CD4-positive, alpha-beta T cell treated with Interleukin-6 at 100 ng/mL for 8 hours (primary cell): ENCODE measurements at regions not wholly inside any gene's neighbourhood (a gene's known extent, or its start where the extent isn't known, plus 50 kb on each side); places are given as distances from the start of the nearest gene placed in this dataset.

Experiments
- DNase-seq: peaks from one replicate; pipeline ENCODE4 v3.0.0-alpha.2; 2020; ENCODE audit warnings: mixed read lengths, low spot score

DNA sequence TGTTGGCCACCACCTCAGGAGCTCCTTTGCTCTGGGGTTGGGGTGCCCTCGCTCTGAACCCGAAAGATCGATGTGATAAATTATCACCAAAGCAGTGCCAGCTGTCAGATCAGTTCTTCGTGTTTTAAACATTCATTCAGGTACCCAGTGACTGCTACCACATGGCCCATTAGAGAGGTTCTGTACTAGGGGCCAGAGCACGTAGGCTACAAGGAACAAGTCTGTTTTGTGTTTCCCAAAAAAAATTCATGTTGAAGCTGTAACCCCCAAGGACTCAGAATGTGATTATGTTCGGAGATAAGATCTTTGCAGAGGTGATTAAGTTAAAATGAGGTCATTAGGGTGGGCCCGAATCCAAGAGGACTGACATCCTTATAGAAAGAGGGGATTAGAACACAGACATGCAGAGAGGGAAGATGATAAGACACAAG is 526.9 kb downstream of the NPHP4 start:
- no peak for DNase-seq

DNA sequence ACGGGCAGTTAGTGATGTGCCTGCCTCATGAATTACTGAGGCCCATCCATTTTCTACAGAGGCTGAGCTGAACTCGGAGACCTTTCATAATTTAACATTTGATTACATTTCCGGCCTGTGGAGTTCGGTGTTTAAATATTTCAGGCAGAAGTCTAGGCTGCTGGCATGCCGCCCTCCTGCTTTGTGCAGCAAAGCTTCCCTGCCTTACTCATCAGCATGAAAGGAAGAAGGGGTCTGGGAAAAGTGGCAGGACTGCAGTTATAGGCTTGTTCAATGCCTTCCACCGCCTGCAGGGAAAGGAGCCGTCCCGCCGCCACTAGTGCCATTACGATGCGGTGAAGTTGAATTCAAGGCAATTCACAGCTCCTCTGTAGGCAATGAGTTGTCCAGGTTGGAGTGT is 527.9 kb downstream of the NPHP4 start:
- DNase-seq, result no peak

DNA sequence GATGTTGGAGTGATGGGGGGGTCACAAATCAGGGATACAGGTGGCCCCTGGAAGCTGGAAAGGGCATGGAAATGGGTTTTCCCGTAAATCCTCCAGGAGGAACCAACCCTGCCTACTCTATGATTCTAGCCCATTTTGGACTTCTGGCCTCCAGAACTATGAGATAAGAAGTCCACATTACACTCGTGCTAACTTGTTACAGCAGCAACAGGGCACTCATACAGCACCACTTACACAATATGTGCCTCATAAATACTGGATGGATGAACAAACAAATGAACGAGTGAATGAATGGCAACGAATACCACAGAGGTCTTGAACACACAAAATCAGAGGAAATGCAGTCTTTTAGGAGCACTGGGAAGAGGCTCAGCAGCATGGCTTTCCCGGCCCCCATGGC is 531.3 kb downstream of the NPHP4 start:
- DNase-seq, result no peak

DNA sequence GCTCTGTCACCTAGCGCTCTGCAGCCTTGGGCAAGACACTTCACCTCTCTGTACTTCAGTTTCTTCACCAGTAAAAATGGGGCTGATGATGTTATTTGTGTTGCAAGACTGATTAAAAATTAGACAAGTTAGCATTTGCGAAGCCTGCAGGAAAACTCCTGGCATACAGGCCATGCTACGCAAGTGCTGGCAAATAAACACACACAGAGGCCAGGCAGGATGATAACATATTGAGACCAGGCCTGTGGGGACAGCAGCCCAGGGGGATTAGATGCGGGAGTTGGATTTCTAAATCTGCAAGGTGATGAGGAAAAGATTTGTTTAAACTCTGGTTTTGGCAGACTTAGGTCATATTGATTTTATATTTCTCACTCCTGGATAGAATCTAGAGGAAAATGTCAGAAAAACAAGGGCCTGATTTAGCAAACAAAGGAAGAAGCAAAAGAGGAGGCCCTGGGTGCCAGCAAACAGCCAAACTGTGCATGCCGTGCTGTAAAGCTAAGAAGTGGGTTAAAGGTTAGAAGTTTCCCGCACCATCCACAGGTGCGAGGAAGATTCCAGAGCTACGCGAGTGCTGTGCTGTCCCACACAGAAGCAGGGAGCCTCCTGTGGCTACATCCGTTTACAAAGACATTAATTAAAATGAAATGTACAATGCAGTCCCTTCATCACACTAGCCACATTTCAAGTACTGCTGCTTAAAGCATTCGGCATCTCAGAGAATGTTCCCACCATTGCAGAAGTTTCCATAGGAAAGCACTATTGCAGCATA is 532.2 kb downstream of the NPHP4 start:
- DNase-seq, result no peak

DNA sequence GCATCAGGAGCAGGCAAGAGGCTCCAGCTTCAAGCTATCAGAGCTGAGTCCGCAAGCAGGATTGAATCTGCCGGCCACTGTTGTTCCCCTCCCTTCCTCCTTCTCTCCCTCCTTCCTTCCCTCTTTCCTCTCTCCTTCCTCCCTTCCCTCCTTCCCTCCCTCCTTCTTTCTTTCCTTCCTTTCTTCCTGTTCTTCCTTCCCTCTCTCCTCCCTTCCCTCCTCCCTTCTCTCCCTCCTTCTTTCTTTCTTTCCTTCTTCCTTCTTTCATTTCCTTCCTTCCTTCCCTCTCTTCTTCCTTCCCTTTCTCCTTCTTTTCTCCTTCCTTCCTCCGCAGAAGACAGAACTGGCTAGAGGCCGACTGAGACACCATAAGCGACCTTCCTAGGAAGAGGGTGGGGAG is 534.0 kb downstream of the NPHP4 start:
- DNase-seq, result no peak

DNA sequence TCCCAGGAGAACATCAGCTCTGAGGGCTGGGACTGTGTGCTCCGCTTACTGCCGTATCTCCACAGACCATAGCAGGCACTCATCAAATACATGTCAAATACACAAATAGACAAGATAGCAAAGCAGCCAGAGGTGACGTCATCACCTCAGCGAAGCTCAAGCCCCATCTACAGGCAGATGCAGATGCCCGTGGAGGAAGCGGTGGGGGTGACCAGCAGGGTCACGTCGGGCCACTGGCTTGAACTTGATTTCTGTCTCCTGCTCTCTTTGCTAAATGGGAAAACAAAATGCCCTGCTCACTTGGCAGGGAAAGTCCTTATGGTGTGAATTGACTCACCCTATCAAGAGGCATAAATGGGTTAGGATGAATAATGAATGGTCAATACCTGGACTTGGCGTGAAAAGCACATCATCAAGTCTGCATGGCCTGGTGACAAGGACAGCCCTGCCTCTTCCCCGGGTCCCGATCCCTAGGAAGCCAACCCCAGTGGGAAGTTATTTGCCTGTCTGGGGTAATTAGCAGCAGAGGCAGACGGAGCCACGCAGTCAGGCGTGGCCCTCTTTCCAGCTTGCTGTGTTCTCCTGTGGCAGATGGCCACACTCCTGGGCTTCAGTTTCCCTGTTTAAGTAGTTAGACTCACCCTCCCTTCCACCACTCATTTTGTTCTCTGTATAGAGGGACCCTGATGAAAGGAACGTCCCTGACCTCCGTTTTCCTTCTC is 536.0 kb downstream of the NPHP4 start:
- DNase-seq, result no peak

DNA sequence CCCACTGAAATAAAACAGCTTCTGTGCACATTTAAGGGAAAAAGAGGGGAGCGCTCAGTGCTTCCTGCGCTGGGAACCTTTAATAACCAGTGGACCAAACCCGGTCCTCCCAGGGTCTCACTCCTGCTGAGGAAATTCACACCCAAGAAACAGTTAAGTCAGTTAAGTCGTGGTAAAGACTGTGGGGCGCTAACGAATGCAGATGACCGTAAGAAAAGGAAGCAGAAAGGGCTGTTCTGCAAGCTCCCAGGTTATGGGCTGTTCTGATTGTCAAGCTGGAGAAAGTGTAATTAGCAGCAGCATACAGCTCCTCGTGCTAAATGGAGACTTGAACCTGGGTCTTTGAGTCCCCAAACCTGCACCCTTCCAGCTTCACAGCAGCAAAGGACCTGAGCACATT is 536.6 kb downstream of the NPHP4 start:
- no peak for DNase-seq

DNA sequence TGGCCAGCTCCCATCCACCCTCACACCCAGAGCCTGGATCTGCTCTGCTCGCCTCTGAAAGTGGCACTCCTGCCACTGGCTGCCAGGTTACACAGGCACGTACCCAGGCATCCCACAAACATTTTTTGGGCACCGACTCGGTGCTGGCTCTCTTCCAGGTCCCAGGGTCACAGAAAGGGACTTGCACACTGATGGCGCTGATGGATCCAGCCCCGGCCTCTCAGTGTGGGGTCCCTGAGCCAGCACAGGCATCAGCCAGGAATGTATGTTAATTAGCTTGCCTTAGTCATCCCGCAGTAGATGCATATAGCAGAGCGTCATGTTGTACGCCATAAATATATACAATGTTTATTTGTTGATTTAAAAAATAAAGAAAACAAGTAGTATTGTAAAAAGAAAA is 537.2 kb downstream of the NPHP4 start:
- no peak for DNase-seq

DNA sequence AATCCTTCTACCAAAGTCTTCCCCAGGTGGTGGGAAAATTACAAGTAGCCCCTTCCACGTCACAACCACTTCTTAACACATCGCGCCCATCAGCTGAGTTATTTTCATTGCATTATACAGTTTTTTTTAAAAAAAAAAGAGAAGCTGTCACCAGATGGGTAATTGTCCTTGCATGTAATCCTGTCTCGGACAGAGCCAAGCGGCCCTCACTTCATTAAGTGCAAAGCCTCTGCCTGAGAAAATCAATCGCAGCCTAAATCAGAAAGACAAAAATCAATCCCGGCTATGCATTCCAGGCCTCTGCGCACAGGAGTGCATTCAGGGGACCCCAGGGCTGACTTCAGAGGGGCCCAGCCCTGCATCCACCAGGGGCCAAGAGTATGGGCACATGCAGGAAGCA is 538.9 kb downstream of the NPHP4 start:
- DNase-seq, result no peak

DNA sequence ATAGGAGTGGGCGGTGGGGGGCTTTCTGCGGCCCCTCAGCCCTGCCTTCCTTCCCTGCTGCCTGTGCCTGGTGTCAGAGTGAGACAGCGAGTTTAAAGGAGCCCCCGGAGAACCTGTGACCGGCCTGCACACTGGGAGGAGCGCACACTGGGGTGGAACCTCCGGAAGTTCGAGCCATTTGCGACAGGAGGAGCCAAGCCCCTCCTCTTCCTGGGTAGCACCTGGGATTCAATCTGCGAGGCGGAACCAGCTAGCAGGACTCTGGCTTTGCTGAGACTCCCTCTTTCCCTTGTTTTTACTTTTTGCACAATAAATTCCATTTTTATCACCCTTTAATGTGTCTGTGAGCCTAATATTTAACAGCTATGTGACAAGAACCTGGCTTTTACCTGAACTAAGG is 540.6 kb downstream of the NPHP4 start:
- no peak for DNase-seq

DNA sequence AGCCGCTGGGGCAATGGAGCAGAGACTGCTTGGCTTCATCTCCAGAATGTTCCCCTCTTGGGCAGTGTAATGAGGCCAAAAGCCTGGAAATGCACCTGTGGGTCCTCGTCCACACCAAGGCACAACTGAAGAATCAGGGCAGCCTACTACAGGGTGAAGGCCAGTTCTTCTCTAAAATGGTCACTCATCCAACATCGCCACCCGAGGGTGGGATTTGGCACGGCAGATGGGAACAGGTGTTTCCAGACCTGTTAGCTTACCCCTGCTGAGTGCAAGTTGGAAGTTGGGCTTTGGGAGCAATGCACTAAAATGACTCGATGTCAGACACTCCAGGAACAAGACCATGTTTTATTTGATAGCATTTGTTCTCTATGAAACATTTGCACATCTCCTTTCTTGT is 543.7 kb downstream of the NPHP4 start:
- DNase-seq, result no peak

DNA sequence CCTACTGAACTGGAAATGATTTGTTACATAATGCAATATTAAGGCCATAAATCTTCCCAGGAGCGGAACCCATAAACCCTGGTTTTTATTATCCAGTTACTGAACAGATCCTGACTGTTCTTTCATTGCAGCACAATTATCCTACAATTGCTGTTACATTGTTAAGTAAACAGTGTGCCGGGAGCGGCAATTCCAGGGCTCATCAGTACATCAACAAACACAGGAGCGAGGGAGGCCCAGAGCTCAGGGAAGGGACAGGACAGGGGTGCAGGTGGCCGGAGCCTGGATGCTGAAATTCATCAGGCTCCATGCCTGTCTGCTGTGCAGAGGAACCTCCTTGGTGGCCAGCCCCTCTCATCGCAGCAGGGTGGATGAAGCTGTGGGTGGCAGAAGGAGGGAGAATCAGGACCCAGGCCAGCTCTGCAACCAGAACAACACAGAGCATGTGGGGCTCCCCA is 544.7 kb downstream of the NPHP4 start:
- DNase-seq, result no peak

DNA sequence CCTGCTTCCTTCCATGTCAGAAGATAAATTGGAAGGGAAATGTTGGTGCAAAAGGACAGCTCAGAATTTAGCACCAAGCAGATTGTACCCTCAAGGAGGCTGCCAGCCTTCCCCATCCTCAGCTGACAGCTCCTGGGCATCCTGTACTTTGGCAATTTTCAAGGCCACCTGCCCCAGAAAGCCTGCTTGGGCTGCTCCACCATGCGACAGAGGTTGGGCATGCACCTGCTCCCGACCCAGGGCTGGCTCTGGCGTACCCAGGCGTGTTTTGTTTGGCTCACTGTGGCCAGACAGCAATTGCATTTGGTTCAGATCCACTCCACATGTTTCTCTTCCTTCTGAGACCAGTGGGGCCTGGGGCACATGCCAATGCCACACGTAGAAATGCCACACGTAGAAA is 547.8 kb downstream of the NPHP4 start:
- no peak for DNase-seq

DNA sequence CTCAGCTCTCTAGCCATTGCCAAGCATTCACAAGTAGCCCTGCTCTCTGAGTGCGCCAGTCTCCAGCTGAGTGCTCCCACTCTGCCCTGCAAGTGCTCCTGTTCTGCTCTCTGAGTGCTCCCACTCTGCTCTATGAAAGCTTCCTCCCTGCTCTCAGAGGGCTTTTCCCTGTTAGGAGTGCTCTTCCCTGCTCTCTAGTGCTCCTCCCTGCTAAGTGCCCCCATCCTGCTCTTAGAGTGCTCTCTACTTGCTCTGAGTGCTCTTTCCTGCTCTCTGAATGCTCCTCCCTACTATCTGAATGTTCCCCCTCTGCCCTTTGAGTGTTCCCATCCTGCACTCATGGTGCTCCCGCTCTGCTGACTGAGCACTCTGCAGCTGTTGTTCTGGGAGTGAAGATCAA is 555.4 kb downstream of the NPHP4 start:
- DNase-seq, result no peak

DNA sequence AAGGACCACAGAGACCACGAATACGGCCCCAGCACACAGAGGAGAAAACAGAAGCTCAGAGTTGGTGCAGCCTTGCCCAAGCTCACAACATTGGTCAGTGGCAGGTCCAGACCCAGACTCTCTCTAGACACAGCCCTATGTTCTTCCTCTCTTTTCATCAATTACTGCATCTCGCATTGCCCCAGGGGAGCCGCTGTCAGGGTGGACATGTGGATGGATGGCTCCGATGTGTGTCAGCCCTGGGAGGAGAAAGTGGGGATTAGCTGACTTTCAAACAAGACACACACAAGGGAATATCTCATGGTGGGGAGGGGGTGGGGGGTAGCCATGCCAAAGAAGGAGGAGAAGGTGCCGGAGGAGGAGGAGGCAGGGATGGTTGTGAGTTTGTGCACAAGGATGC is 556.8 kb downstream of the NPHP4 start:
- DNase-seq, result no peak

DNA sequence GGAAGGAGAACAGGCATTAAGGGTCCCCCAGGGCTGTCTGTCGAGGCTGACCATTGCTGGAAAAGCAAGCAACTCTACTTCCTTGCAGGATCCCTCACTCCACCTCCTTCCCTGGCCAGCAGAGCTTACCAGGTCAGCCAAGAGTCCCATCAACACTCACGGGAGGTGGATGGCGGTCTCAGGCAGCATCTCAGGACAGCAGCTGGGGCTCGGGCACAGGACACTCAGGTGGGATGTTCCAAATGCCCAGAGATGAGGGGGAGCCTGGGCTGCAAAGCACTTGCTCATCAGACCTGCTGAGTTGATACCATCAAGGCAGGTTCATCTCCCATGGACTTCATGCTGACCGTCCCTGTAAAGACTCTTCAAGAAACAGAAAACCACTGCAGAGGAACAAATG is 559.8 kb downstream of the NPHP4 start:
- no peak for DNase-seq

DNA sequence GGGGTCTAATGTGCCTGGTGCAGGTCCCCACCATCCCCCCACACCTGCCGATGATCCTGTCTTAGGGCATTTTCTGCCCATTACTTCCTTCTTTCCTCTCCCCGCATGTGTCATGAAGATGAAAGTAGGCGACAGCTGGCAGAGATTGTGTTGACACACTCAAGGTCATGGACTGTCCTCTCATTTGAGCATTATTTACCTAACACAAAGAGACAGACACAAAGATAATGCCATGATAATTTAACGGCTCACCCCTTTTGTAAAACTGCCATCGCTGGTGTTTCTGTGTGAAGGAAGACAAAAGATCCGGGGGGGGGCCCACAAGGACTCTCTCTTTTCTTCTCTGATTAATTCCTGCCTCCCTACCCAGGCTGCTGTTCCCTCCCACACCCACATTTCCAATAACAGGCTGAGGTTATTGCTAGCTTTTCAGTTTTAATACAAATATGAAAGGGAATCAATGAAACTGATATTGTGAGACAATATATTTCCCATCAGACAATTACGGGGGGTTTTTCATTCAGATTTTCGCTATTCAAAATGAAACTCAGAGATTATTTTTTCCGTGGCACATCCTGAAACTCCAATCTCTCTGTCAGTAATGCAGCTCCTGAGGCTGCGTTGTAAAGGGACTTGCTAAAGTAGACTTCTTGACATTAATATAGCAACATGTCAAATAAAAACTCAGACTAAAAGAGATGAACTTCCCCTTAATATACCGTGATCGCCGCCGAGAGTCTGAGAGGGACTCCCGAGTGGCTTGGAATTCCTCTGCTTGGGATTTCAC is 561.1 kb downstream of the NPHP4 start:
- DNase-seq, result no peak

DNA sequence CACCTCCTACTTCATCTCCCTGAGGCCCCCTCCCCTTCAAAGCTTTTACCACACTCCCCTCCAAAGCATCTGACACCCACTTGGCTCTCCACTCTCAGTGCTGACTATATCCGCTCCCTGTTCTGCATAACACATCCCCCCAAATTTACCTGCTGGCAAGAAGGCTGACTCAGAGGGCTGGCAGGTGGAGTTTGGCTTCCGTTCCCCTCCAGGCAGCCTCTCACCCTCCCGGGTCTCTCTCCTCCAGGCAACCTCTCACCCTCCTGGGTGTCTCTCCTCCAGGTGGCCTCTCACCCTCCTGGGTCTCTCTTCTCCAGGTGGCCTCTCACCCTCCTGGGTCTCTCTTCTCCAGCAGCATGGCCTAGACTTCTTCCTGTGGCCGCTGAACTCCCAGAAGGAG is 562.1 kb downstream of the NPHP4 start:
- DNase-seq, result no peak

DNA sequence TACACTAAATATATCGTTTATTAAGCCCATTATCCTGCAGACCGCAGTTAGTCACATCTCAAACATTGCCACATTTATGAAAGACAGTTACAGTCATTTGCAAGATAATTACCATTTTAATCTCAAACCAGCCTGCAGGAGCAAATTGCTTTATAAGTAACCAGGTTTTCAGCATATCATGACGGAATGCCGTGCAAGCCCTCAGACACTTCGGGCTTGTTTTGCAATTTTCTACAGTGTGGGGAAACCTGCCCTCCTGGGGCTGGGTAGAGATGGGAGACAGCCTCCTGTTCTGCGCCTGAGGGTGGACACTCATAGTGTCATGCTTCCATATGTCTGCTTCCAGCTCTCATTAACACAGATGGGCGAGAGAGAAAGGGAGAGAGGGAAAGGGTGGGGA is 563.9 kb downstream of the NPHP4 start:
- DNase-seq, result no peak

DNA sequence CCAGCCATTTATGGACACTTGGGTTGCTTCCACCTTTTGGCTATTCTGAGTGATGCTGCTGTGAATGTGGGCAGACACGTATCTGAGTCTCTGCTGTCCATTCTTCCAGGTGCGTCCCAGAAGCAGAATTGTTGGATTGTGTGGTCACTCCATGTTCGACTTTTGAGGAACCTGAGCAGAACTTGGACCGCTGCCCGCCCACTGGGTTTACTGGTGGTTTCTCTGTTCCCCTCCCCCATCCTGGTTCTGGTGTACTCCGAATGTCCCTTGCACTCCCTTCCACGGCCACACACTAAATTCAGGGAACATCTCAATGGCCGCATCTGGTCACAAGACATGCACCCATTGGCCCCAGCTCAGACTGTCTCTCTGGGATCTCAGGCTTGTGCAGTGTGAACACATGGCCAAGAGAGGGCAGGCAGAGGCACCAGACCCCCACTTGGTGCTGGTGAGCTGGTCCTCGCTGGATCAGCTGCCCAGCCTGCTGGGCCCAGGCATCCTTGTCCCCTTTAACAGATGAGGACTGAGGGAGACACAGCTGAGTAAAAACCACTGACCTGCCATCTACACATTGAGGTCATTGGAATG is 565.1 kb downstream of the NPHP4 start:
- no peak for DNase-seq

DNA sequence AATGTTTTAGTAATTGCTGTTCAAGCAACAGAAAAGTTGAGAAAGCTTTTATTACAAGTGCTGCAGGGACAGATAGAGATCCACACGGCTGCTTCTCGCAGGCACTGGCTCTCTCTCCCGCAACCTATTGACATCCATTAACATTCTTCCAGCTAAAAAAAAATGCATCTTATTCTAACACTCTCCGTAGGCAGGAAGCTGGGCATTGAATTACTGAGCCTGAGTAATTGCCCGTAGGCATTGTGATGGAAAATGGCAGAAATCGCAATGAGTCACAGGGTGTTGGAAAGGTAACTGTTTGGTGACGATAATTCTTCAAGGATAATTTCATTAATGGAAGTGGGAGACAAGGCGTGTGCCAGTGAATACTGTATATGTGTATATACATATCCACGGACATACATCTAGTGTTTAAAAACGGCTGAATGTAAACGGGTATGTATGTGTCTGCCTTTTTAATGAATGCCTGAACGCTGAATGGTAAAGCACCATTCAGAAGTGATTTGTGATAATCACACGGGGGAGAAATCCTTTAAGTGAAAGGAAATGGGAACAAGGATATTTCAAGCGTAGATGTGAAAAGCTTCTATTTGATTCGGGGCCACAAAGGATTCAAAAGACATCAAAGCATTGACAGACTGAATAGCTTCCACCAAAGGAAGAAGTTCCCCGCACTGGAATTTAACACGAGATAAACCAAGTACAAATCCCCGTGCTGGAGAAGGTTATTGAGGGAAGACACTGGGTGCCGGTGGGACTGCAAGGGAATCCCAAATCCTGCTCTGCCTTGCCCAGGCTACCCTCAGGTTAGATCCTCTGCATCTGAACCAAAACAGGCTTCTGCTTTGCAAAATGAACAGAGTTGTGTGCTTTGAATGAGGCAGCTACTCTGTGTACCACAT is 567.2 kb downstream of the NPHP4 start:
- DNase-seq, result no peak
